GM23338 (cell line): ENCODE measurements at regions not wholly inside any gene's neighbourhood (a gene's known extent, or its start where the extent isn't known, plus 50 kb on each side); places are given as distances from the start of the nearest gene placed in this dataset.

Experiments
- ATAC-seq: fragments of 200-7000 bp; cut with Tn5 transposase; 3 replicates; pipeline ENCODE4 v1.9.1; 2020
- DNase-seq: peaks from one replicate; pipeline ENCODE4 v3.0.0-alpha.2; 2015; ENCODE audit warnings: low spot score
- H2AFZ ChIP-seq: fragments of 200-600 bp; sonication (generic); 2 replicates; pipeline ENCODE4 v1.8.0; 2016; ENCODE audit warnings: antibody characterized with exemption, mild to moderate bottlenecking, moderate library complexity
- H3F3A ChIP-seq: fragments of 200-600 bp; sonication (generic); replicated peaks from 2 replicates; pipeline ENCODE4 v1.8.0; 2017; ENCODE audit warnings: antibody characterized with exemption, mixed run types, low read depth
- H3K27ac ChIP-seq: fragments of 200-600 bp; sonication (generic); 2 replicates; pipeline ENCODE4 v1.6.1; 2016; ENCODE audit warnings: low read depth
- H3K27me3 ChIP-seq: fragments of 200-600 bp; sonication (generic); 2 replicates; pipeline ENCODE4 v1.8.0; 2016; ENCODE audit warnings: mild to moderate bottlenecking, mixed run types, moderate library complexity; ENCODE audit not compliant: insufficient read depth
- H3K36me3 ChIP-seq: fragments of 200-600 bp; sonication (generic); 2 replicates; pipeline ENCODE4 v1.8.0; 2016; ENCODE audit warnings: mild to moderate bottlenecking; ENCODE audit not compliant: insufficient read depth
- H3K4me1 ChIP-seq: fragments of 200-600 bp; sonication (generic); 2 replicates; pipeline ENCODE4 v1.8.0; 2016; ENCODE audit warnings: mild to moderate bottlenecking, moderate library complexity; ENCODE audit not compliant: insufficient read depth
- H3K4me2 ChIP-seq: fragments of 200-600 bp; sonication (generic); 2 replicates; pipeline ENCODE4 v1.7.1; 2017; ENCODE audit warnings: mixed run types
- H3K4me3 ChIP-seq: fragments of 200-600 bp; sonication (generic); 2 replicates; pipeline ENCODE4 v1.6.1; 2016; ENCODE audit warnings: mixed run types
- H3K79me2 ChIP-seq: fragments of 200-600 bp; sonication (generic); replicated peaks from 2 replicates; pipeline ENCODE4 v1.8.0; 2017; ENCODE audit warnings: mild to moderate bottlenecking; ENCODE audit not compliant: insufficient read depth
- H3K9me2 ChIP-seq: fragments of 200-600 bp; sonication (generic); 2 replicates; pipeline ENCODE4 v1.8.0; 2017; ENCODE audit not compliant: insufficient read depth
- H4K20me1 ChIP-seq: fragments of 200-600 bp; sonication (generic); replicated peaks from 2 replicates; pipeline ENCODE4 v1.8.0; 2017; ENCODE audit warnings: mild to moderate bottlenecking; ENCODE audit not compliant: insufficient read depth
- H3K27ac Mint-ChIP-seq: 2 replicates; pipeline ENCODE4 v1.8.0; 2020; ENCODE audit warnings: inconsistent platforms, mild to moderate bottlenecking, moderate library complexity, mixed read lengths
- H3K27me3 Mint-ChIP-seq: 3 replicates; pipeline ENCODE4 v1.8.0; 2022; ENCODE audit warnings: low read depth, mild to moderate bottlenecking, moderate library complexity, mixed read lengths, inconsistent platforms; ENCODE audit not compliant: insufficient read depth, poor library complexity
- H3K36me3 Mint-ChIP-seq: 3 replicates; pipeline ENCODE4 v1.8.0; 2021; ENCODE audit warnings: low read depth, mild to moderate bottlenecking, inconsistent platforms, moderate library complexity, mixed read lengths
- H3K4me1 Mint-ChIP-seq: 3 replicates; pipeline ENCODE4 v1.8.0; 2020; ENCODE audit warnings: mild to moderate bottlenecking, inconsistent platforms, mixed read lengths
- H3K4me3 Mint-ChIP-seq: 3 replicates; pipeline ENCODE4 v1.8.0; 2021; ENCODE audit warnings: moderate library complexity, mild to moderate bottlenecking, inconsistent platforms, mixed read lengths
- H3K9me3 Mint-ChIP-seq: 3 replicates; pipeline ENCODE4 v1.8.0; 2020; ENCODE audit warnings: moderate library complexity, mild to moderate bottlenecking, inconsistent platforms, mixed read lengths
- CREB1 ChIP-seq: fragments of 250-450 bp; sonication (Bioruptor Pico); IDR thresholded peaks from 2 replicates; pipeline ENCODE4 v1.5.0; 2020; ENCODE audit warnings: low read depth, mild to moderate bottlenecking, moderate library complexity
- EZH2phosphoT487 ChIP-seq: fragments of 200-600 bp; sonication (generic); IDR thresholded peaks from one replicate; pipeline ENCODE4 v1.8.1; 2018; ENCODE audit warnings: antibody characterized with exemption; ENCODE audit not compliant: unreplicated experiment
- NANOG ChIP-seq: IDR thresholded peaks from 2 replicates; pipeline ENCODE4 v1.6.1; 2016; ENCODE audit warnings: antibody characterized with exemption, borderline replicate concordance
- POLR2AphosphoS5 ChIP-seq: IDR thresholded peaks from 2 replicates; pipeline ENCODE4 v1.6.1; 2016; ENCODE audit warnings: antibody characterized with exemption, low read depth
- ZNF114 ChIP-seq: fragments of 250-450 bp; sonication (Bioruptor Pico); IDR thresholded peaks from 2 replicates; pipeline ENCODE4 v1.5.0; 2020; ENCODE audit warnings: mild to moderate bottlenecking, moderate library complexity
- ZNF331 ChIP-seq: fragments of 250-450 bp; sonication (Bioruptor Pico); IDR thresholded peaks from 2 replicates; pipeline ENCODE4 v1.5.0; 2020; ENCODE audit warnings: low read depth, mild to moderate bottlenecking, moderate library complexity
- ZNF462 ChIP-seq: fragments of 250-450 bp; sonication (Bioruptor Pico); IDR thresholded peaks from 2 replicates; pipeline ENCODE4 v1.5.0; 2020; ENCODE audit warnings: mild to moderate bottlenecking, moderate library complexity
- TF ChIP-seq, protein P1 (sequence below): IDR thresholded peaks from one replicate; pipeline ENCODE4 v1.6.1; 2018; ENCODE audit warnings: antibody characterized with exemption; ENCODE audit not compliant: unreplicated experiment

GRCh38 chr7:36021917-36022550 is 131.0 kb upstream of the EEPD1 start:
- no peaks in the 10 kb centered on the region for H3K9me2 ChIP-seq
- ATAC-seq (peak; percentile 33; the same call in 1 of the 3 replicates), DNase-seq (no peak)
- no peak overlapping the region for H3K4me2 ChIP-seq
- H3K27ac Mint-ChIP-seq: no peak overlapping the region
- H3K79me2 ChIP-seq: no peaks in the 10 kb centered on the region
- H3K27me3 Mint-ChIP-seq: peaks cover 7% of the 10 kb centered on the region
- H3K27me3 ChIP-seq: no peaks in the 10 kb centered on the region
- H3K4me3 ChIP-seq: no peak overlapping the region
- H3K27ac ChIP-seq: no peak overlapping the region
- no peaks in the 10 kb centered on the region for H4K20me1 ChIP-seq
- no peaks in the 10 kb centered on the region for H3K36me3 Mint-ChIP-seq
- no peak overlapping the region for H2AFZ ChIP-seq
- H3K4me1 Mint-ChIP-seq: no peaks in the 10 kb centered on the region; the same call in 2 of the 3 replicates
- no peaks in the 10 kb centered on the region for H3F3A ChIP-seq
- H3K4me3 Mint-ChIP-seq: no peak overlapping the region
- no peaks in the 10 kb centered on the region for H3K9me3 Mint-ChIP-seq
- H3K4me1 ChIP-seq: peaks cover 6% of the 10 kb centered on the region; the same call in 1 of the 2 replicates
- TF ChIP-seq NANOG: no peak
- no peak for TF ChIP-seq EZH2phosphoT487
- TF ChIP-seq ZNF114 (CRISPR knock-in tag): no peak
- TF ChIP-seq ZNF331: no peak
- no peak for TF ChIP-seq POLR2AphosphoS5
- no peaks in the 10 kb centered on the region for H3K36me3 ChIP-seq

DNA sequence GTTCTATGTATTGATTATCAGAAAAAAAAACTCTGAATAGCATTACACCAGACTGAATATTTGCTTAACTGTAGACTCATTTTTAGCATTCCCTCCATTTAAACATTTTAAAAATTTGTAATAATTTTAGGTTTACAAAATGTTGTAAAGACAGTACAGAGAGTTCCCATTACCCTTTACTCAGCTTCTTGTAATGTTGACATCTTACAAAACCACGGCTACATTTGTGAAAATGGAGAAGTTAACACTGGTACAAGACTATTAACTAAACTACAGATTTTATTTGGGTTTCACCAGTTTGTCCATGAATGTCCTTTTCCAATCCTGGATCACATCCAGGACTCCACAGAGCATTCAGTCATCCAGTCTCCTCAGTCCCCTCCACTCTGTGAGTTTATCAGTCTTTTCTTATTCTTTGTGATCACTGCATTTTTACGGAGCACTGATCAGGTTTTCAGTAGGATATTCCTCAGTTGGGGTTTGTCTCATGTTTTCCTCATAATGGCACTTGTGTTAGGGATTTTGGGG is 130.0 kb upstream of the EEPD1 start:
- no peak overlapping the region for H2AFZ ChIP-seq
- H3K79me2 ChIP-seq: no peaks in the 10 kb centered on the region
- no peak overlapping the region for H3K4me3 ChIP-seq
- H3K36me3 ChIP-seq: no peaks in the 10 kb centered on the region
- DNase-seq (no peak), ATAC-seq (no peak)
- H4K20me1 ChIP-seq: no peaks in the 10 kb centered on the region
- peaks cover 6% of the 10 kb centered on the region; the same call in 1 of the 2 replicates for H3K4me1 ChIP-seq
- no peaks in the 10 kb centered on the region for H3K27me3 ChIP-seq
- H3K27ac Mint-ChIP-seq: no peak overlapping the region
- no peak for TF ChIP-seq CREB1 (CRISPR knock-in tag)
- H3K4me3 Mint-ChIP-seq: no peak overlapping the region
- H3K9me3 Mint-ChIP-seq: no peaks in the 10 kb centered on the region
- H3K4me2 ChIP-seq: no peak overlapping the region
- no peaks in the 10 kb centered on the region for H3F3A ChIP-seq
- H3K27ac ChIP-seq: no peak overlapping the region
- H3K4me1 Mint-ChIP-seq: no peaks in the 10 kb centered on the region; the same call in 2 of the 3 replicates
- H3K36me3 Mint-ChIP-seq: no peaks in the 10 kb centered on the region
- no peaks in the 10 kb centered on the region for H3K9me2 ChIP-seq
- H3K27me3 Mint-ChIP-seq: peaks cover 7% of the 10 kb centered on the region

DNA sequence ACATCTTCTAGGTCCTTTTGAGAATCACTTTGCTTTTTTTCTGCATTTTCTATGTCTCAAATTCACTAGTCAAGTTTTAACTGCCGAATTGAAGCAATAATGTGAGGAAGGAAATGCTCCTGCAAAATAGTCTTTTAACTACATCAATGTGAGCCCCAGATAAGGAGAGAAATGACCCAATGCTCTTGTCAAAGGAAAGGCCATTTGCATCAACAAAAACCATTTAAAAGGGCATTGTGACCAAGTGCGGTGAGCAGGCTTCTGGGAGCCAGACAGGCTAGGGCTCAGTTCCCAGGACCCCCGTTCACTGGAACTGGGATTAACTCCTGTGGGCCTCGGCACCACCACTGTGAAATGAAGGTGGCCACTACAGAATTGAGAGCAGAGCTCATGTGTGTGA is 127.9 kb upstream of the EEPD1 start:
- no peak overlapping the region for H3K27ac ChIP-seq
- H3K9me2 ChIP-seq: no peaks in the 10 kb centered on the region
- Mint-ChIP-seq H3K9me3 (no peaks in the 10 kb centered on the region), H3K4me1 (peaks cover 5% of the 10 kb centered on the region), H3K27ac (no peak overlapping the region), H3K36me3 (no peaks in the 10 kb centered on the region), H3K4me3 (no peak overlapping the region), H3K27me3 (peaks cover 4% of the 10 kb centered on the region)
- no peak for ATAC-seq
- H3F3A ChIP-seq: no peaks in the 10 kb centered on the region
- no peaks in the 10 kb centered on the region for H3K79me2 ChIP-seq
- H3K4me3 ChIP-seq: no peak overlapping the region
- H3K4me2 ChIP-seq: no peak overlapping the region
- H2AFZ ChIP-seq: no peak overlapping the region
- H4K20me1 ChIP-seq: no peaks in the 10 kb centered on the region
- no peaks in the 10 kb centered on the region for H3K27me3 ChIP-seq
- H3K36me3 ChIP-seq: no peaks in the 10 kb centered on the region
- DNase-seq: no peak
- peaks cover 6% of the 10 kb centered on the region; the same call in 1 of the 2 replicates for H3K4me1 ChIP-seq
- TF ChIP-seq, protein P1, sequence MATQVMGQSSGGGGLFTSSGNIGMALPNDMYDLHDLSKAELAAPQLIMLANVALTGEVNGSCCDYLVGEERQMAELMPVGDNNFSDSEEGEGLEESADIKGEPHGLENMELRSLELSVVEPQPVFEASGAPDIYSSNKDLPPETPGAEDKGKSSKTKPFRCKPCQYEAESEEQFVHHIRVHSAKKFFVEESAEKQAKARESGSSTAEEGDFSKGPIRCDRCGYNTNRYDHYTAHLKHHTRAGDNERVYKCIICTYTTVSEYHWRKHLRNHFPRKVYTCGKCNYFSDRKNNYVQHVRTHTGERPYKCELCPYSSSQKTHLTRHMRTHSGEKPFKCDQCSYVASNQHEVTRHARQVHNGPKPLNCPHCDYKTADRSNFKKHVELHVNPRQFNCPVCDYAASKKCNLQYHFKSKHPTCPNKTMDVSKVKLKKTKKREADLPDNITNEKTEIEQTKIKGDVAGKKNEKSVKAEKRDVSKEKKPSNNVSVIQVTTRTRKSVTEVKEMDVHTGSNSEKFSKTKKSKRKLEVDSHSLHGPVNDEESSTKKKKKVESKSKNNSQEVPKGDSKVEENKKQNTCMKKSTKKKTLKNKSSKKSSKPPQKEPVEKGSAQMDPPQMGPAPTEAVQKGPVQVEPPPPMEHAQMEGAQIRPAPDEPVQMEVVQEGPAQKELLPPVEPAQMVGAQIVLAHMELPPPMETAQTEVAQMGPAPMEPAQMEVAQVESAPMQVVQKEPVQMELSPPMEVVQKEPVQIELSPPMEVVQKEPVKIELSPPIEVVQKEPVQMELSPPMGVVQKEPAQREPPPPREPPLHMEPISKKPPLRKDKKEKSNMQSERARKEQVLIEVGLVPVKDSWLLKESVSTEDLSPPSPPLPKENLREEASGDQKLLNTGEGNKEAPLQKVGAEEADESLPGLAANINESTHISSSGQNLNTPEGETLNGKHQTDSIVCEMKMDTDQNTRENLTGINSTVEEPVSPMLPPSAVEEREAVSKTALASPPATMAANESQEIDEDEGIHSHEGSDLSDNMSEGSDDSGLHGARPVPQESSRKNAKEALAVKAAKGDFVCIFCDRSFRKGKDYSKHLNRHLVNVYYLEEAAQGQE: no peak
- TF ChIP-seq ZNF462: no peak
